ENCODE measurements at regions not wholly inside any gene's neighbourhood (a gene's known extent, or its start where the extent isn't known, plus 50 kb on each side); places are given as distances from the start of the nearest gene placed in this dataset.

DNA sequence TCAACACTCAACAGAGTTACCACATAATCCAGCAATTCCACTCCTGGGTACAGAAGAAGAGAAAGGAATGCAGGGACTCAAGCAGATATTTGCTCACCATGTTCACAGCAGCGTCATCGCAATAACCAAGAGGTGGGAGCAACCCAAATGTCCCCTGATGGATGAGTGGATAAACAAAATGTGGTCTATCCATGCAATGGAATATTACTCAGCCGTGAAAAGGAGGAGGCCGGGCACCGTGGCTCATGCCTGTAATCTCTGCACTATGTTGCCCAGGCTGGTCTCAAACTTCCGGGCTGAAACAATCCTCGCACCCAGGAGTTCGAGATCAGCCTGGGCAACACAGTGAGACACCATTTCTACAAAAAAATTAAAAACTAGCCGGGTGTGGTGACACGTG lies 131.7 kb downstream of the CTTN start:
- Mint-ChIP-seq H3K9me3 (peaks cover 8% of the 10 kb centered on the region), H3K4me3 (no peak overlapping the region), H3K27me3 (peaks cover 10% of the 10 kb centered on the region), H3K27ac (no peak overlapping the region), H3K36me3 (no peaks in the 10 kb centered on the region), H3K4me1 (no peaks in the 10 kb centered on the region)
- DNase-seq (ENCODE audit: low spot score in 2 of 2): no peak
- ATAC-seq (ENCODE audit: low read depth): no peak

DNA sequence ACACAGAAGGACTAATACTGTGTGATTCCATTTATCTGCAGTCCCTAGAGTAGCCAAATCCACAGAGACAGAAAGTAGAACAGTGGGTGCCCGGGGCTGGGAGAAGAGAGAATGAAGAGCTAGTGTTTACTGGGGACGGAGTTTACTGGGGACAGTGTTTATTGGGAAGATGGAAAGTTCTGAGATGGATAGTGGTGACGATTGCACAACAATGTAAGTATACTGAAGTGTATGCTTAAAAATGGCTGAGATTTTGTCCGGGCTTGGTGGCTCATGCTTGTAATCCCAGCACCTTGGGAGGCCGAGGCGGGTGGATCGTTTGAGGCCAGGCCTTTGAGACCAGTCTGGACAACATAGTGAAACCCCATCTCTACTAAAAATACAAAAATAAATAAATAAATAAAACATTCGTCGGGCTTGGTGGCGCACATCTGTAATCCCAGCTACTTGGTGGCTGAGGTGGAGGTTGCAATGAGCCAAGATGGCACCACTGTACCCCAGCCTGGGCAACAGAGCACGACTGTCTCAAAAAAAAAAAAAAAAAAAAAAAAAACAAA lies 132.4 kb downstream of the CTTN start:
- Mint-ChIP-seq H3K27ac (no peak overlapping the region), H3K4me3 (no peak overlapping the region)

DNA sequence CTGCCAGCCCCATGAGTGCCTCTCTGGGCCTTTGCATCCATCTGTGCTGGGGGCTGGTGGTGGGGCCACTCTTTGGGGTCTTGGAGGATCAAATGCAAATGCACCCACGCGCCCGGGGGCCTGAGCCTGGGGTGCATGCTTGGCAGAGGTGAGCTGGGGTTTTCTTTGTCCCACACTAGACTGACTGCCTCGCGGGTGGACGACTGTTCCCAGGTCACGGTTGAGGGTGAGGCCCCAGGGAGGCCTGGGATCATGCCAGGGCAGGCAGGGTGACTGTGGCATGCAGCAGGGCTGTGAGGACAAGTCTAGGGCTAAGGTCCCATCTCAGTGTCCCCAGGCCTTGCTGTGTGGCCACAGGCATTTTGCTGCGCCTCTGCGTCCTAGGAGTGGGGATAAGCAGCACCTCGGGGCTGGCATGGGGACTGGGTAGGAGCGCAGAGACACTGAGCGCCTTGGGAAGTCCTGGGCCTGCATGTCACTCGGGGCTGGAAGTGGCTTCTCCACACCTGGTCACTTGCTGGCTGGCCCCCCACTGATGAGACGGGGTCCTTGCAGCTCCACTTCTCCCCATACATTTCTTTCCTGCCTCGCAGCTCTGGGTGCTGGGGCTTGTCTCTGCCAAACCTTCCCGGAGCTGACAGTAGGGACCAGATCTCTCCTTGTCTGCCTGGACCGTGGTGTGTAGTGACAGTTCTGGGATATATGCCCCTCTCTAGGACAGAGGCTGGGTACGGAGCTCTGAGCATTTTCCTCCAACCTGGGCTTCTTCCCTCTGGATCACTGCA lies 133.1 kb downstream of the CTTN start:
- H3K4me1 Mint-ChIP-seq: no peaks in the 10 kb centered on the region
- H3K27ac Mint-ChIP-seq: no peak overlapping the region
- H3K36me3 Mint-ChIP-seq: peaks cover 3% of the 10 kb centered on the region
- ATAC-seq (ENCODE audit: low read depth) (no peak), DNase-seq (ENCODE audit: low spot score in 2 of 2) (no peak)
- H3K4me3 Mint-ChIP-seq: no peak overlapping the region
- peaks cover 13% of the 10 kb centered on the region for H3K27me3 Mint-ChIP-seq
- peaks cover 11% of the 10 kb centered on the region for H3K9me3 Mint-ChIP-seq

More for the DNA sequence above, 132.4 kb downstream of the CTTN start:
- Mint-ChIP-seq H3K9me3 (peaks cover 11% of the 10 kb centered on the region), H3K4me1 (no peaks in the 10 kb centered on the region), H3K36me3 (peaks cover 3% of the 10 kb centered on the region), H3K27me3 (peaks cover 13% of the 10 kb centered on the region)
- no peak for ATAC-seq (ENCODE audit: low read depth)
- no peak for DNase-seq (ENCODE audit: low spot score in 2 of 2)

DNA sequence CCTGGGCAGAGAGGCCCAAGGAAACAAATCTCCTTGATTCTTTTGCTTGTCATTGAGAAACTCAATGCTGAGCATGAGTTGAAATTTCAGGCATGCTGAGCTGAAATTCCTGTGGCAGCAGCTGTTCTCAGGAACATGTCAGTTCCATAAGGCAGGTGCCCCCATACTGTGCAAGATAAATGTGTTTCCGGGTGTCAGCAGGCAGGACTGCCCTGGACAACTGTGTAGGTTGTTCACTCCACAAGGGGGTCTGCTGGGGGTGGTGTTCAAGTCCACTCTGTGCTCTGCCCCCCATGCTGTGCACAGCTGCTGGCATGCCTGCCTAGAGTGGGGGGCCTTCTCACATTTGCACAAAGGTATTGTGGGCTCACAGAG lies 133.7 kb downstream of the CTTN start:
- no peak for ATAC-seq (ENCODE audit: low read depth)
- Mint-ChIP-seq H3K27me3 (peaks cover 10% of the 10 kb centered on the region), H3K4me3 (no peak overlapping the region), H3K9me3 (peaks cover 11% of the 10 kb centered on the region), H3K36me3 (peaks cover 3% of the 10 kb centered on the region), H3K4me1 (no peaks in the 10 kb centered on the region), H3K27ac (no peak overlapping the region)
- DNase-seq (ENCODE audit: low spot score in 2 of 2): no peak

DNA sequence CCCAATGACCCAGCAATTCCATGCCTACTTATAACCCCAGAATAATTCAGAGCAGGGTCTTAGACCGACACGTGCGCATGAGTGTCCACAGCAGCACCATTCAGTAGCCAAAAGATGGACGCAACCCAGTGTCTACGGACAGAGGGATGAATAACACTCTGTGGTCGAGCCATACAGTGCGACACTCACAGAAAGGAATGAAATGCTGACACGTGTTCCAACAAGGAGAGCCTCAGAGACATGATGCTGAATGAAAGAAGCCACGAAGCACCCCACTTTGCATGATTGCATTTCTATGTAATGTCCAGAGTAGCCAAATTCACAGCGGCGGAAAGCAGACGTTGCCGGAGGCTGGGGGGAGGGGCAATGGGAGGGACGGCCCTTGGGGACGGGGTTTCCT lies 134.4 kb downstream of the CTTN start:
- no peaks in the 10 kb centered on the region for H3K4me1 Mint-ChIP-seq
- H3K4me3 Mint-ChIP-seq: no peak overlapping the region
- ATAC-seq (ENCODE audit: low read depth) (no peak), DNase-seq (ENCODE audit: low spot score in 2 of 2) (no peak)
- peaks cover 10% of the 10 kb centered on the region for H3K27me3 Mint-ChIP-seq
- no peak overlapping the region for H3K27ac Mint-ChIP-seq
- peaks cover 3% of the 10 kb centered on the region for H3K36me3 Mint-ChIP-seq
- H3K9me3 Mint-ChIP-seq: peaks cover 11% of the 10 kb centered on the region

DNA sequence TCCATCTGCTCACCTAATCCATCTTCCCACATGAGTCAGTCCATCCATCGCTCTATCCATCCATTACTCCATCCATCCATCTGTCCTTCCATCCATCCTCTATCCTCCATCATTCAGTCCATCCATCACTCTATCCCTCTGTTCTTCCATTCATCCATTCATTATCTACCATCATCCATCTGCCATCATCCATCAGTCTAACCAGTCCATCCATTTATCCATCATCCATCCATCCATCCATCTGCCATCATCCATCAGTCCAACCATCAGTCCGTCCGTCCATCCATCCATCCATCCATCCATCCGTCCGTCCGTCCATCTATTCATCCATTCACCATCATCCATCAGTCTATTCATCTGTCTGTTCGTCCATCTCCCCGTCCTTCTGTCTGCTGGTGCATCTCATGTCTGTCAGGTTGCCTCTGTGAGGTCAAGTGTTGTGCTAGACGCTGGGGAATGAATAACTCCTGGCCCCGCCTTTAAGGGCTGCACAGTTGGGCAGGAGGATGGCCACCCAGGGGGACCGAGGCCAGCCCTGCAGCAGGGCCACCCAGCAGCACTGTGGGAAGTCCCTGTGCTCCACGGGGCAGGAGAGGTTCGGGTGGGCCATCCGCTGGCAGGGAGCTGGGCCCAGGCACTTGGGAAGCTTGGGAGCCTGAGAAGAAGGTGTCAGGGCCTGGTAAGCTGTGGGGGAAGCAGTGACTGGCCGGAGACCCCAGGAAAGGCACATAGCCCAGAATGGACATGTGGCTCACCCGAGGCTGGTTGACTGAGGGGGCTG lies 137.1 kb downstream of the CTTN start:
- Mint-ChIP-seq H3K9me3 (peaks cover 8% of the 10 kb centered on the region), H3K4me1 (no peaks in the 10 kb centered on the region), H3K27ac (no peak overlapping the region), H3K4me3 (no peak overlapping the region), H3K27me3 (peaks cover 4% of the 10 kb centered on the region), H3K36me3 (peaks cover 3% of the 10 kb centered on the region)
- ATAC-seq (ENCODE audit: low read depth) (no peak), DNase-seq (ENCODE audit: low spot score in 2 of 2) (no peak)

DNA sequence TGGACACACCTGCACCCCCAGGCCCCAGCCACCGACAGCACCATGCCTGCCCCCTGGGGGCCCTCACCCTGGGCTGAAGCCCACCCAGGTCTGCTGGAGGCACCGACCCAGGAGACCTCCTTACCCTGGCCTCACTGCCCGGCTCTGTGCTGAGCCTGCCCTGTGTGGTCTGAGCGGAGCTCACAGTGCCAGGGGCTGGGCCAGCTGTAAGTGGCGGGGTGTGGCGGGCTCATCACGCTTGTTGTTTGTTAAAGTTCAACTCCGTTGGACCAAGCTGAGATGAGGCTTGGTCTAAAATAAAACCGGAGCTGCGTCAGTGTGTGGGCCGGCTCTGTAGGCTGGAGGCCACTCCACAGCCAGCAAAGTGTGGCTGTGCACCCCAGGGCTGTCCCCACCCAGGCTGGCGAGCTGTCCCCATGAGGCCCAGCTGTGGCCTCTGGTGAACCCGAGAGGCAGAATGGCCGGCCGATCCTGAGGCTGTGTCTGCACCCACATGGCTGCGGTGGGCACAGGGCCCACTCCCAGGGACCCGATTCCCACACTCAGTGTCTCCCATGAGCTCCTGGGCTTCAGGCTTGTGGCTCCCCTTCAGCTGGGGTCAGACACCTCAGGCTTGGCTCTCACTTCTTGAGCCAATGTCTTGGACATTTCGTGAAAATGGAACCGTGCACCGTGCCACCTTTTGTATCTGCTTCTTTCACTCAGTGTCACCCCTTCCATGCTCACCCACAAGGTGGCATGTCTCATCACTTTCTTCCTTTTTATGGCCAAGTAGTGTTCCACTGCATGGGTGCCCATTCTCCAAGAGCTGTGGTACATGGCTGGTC lies 137.9 kb downstream of the CTTN start:
- H3K4me1 Mint-ChIP-seq: no peaks in the 10 kb centered on the region
- no peak overlapping the region for H3K27ac Mint-ChIP-seq
- H3K9me3 Mint-ChIP-seq: peaks cover 8% of the 10 kb centered on the region
- no peak for ATAC-seq (ENCODE audit: low read depth)
- DNase-seq (ENCODE audit: low spot score in 2 of 2): no peak
- peaks cover 4% of the 10 kb centered on the region for H3K27me3 Mint-ChIP-seq
- H3K36me3 Mint-ChIP-seq: peaks cover 3% of the 10 kb centered on the region
- no peak overlapping the region for H3K4me3 Mint-ChIP-seq

DNA sequence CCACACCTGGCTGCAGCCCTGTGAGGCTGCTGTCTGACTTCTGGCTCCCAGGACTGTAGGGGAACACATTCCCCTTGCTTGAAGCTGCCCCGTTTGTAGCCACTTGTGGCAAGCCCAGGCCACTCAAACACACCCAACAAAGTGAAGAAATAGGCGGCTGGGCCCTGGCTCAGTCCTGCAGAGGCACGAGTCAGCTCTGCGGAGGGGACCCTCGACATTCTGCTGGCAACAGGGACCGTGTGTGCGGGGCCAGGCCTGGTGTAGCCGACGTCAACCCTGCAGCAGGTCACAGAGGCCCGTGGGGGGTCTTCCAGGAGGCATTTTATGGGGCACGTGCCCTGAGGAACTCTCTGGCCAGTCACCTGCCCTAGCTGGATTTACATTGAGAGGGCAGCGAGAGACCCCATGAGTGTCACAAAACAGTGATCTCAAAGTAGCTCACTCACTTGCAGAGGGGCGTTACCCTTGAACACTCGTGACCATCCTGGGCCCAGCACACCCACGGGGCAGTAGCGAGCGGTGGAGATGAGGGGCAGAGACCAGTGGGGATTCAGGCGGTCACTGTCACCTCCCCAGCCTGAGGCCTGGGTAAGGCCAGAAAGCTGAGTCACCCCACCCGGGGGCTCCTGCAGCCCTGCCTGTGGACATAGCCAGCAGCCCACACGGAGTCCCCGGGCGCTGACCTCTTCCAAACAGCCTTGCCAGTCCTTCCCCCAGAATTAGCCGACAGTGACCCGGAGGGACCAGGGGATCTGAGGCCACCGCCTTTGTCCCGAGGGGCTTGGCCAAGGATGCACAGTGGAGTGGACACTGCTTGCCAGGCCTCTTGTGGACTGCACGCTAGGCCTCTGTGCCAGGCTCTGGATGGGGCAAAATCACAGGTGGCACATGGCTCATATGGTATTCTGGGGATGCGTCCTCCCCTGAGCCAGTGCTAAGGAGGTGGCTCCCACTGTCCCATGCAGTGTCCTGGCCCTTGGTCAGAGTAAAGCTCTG lies 139.5 kb downstream of the CTTN start:
- Mint-ChIP-seq H3K27ac (no peak overlapping the region), H3K9me3 (peaks cover 8% of the 10 kb centered on the region), H3K4me1 (no peaks in the 10 kb centered on the region), H3K27me3 (peaks cover 4% of the 10 kb centered on the region), H3K4me3 (no peak overlapping the region), H3K36me3 (peaks cover 3% of the 10 kb centered on the region)
- DNase-seq (ENCODE audit: low spot score in 2 of 2) (no peak), ATAC-seq (ENCODE audit: low read depth) (no peak)

DNA sequence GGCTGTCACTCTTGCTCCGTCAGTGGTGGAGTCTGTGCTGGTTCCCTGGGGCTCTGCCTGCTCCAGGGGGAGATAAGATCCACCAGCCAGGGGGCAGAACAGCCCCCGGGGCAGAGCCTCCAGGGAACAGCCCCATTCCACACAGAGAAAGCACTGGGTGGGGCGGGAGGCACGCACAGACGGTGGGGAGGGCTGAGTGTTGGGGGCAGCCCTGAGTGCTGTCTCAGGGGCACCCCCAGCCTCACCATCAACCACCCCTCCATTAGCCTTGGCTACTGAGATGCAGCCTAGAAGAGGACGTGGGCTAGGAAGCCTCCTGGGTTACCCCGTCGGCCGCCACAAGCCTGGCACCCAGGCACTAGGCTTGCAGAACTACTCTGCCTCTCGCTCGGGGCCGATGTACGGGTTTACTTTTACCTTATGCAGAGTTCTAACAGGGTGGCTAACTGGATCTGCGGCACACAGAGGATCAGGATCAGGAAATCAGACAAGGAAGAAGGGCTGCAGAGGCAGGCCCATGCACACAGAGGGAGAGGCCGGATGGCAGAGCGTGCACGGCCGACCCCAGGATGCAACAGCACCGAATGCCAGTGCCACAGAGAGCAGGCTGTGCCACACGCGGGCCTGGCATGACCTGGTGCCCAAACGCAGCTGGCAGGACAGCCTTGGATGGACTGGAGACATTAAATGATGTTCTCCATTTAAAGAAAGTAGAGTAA lies 140.5 kb downstream of the CTTN start:
- H3K27ac Mint-ChIP-seq: no peak overlapping the region
- peaks cover 4% of the 10 kb centered on the region for H3K9me3 Mint-ChIP-seq
- H3K4me3 Mint-ChIP-seq: no peak overlapping the region
- H3K27me3 Mint-ChIP-seq: peaks cover 4% of the 10 kb centered on the region
- DNase-seq (ENCODE audit: low spot score in 2 of 2) (no peak), ATAC-seq (ENCODE audit: low read depth) (no peak)
- no peaks in the 10 kb centered on the region for H3K4me1 Mint-ChIP-seq
- H3K36me3 Mint-ChIP-seq: peaks cover 3% of the 10 kb centered on the region

DNA sequence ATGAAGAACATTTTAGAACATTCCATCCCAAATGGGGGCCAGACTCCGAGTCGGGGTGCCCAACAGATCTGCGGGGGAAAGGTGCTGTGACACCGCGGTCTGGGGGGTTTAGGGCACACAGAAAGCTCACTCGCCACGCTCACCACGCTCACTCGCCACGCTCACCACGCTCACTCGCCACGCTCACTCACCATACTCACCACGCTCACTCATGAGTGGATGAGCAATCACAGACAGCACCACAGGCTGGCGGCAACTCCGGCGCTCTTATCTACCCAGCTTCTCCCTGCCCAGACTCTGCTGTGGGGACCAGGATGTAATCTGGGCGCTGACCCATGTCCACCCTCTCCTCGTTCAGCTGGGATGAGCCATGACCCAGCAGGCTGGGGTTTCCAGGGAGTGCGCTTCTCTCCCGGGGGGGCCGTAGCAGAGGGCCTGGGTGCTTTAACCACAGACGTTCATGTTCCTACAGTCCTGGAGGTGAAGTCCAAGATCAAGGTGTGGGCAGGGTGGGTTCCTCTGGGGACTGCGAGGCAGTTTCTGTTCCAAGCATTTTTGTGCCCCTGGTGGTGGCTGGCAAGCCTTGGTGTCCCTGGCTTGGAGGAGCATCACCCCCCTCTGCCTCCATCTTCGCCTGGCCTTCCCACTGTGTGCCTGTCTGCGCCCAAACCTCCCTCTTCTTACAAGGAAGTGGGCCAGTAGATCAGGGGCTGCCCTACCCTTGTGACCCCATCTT lies 141.2 kb downstream of the CTTN start:
- peaks cover 4% of the 10 kb centered on the region for H3K9me3 Mint-ChIP-seq
- peaks cover 4% of the 10 kb centered on the region for H3K27me3 Mint-ChIP-seq
- no peak overlapping the region for H3K4me3 Mint-ChIP-seq
- DNase-seq (ENCODE audit: low spot score in 2 of 2) (no peak), ATAC-seq (ENCODE audit: low read depth) (no peak)
- H3K36me3 Mint-ChIP-seq: peaks cover 3% of the 10 kb centered on the region
- H3K27ac Mint-ChIP-seq: no peak overlapping the region
- H3K4me1 Mint-ChIP-seq: no peaks in the 10 kb centered on the region

DNA sequence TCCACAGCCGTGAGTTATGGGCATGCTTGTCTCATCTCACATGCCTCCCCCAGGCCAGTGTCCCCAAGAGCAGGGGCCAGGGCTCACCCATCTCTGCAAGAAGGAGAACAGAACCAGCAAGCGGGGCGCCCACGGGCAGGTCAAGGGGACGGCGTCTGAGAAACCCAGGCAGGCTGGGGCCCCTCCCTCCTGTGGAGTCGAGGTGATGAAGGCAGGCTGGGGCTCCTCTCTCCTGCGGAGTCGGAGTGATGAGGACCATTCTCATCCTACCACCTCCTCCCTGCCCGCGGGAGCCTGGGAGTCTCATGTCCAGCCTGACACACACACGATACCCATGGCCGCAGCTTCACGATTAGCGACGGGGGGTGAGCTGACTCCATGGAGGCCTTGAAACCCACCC lies 141.9 kb downstream of the CTTN start:
- peaks cover 2% of the 10 kb centered on the region for H3K27me3 Mint-ChIP-seq
- H3K4me3 Mint-ChIP-seq: no peak overlapping the region
- peaks cover 2% of the 10 kb centered on the region for H3K9me3 Mint-ChIP-seq
- H3K27ac Mint-ChIP-seq: no peak overlapping the region
- DNase-seq (ENCODE audit: low spot score in 2 of 2): no peak
- no peaks in the 10 kb centered on the region for H3K4me1 Mint-ChIP-seq
- no peak for ATAC-seq (ENCODE audit: low read depth)
- peaks cover 2% of the 10 kb centered on the region for H3K36me3 Mint-ChIP-seq

DNA sequence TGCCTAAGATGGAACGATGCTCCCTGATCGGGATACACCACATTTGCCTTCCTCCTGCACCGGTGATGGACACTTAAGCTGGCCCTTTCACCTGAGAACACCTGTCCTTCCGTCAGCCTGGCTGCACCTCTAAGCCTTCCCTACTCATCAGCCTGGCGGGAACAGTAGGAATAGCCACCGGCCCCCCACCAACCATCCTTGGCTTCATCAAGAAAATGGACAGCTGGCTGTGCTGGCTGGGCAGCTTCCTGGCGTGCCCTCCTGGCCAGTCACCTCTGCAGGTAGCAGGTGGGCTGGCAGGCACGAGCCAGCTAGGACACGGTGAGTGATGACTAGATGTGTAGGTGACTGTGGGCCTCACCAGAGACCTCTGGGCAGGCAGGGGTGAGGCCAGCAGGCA lies 142.8 kb downstream of the CTTN start:
- DNase-seq (ENCODE audit: low spot score in 2 of 2) (no peak), ATAC-seq (ENCODE audit: low read depth) (no peak)
- H3K4me3 Mint-ChIP-seq: no peak overlapping the region
- H3K36me3 Mint-ChIP-seq: no peaks in the 10 kb centered on the region
- no peaks in the 10 kb centered on the region for H3K4me1 Mint-ChIP-seq
- no peaks in the 10 kb centered on the region for H3K9me3 Mint-ChIP-seq
- H3K27me3 Mint-ChIP-seq: peaks cover under 1% of the 10 kb centered on the region
- no peak overlapping the region for H3K27ac Mint-ChIP-seq
